Neural progenitor cell (in vitro differentiated cells): ENCODE measurements at regions not wholly inside any gene's neighbourhood (a gene's known extent, or its start where the extent isn't known, plus 50 kb on each side); places are given as distances from the start of the nearest gene placed in this dataset.

Experiments
- EZH2 ChIP-seq: fragments of 200-600 bp; sonication (generic); IDR thresholded peaks from 2 replicates; pipeline ENCODE4 v1.6.1; 2017; ENCODE audit warnings: antibody characterized with exemption, mild to moderate bottlenecking, moderate library complexity
- EZH2phosphoT487 ChIP-seq: fragments of 200-600 bp; sonication (generic); IDR thresholded peaks from 2 replicates; pipeline ENCODE4 v1.6.1; 2017; ENCODE audit warnings: antibody characterized with exemption
- TF ChIP-seq, protein P1 (sequence below): fragments of 200-600 bp; sonication (generic); IDR thresholded peaks from 2 replicates; pipeline ENCODE4 v1.5.1; 2017; ENCODE audit warnings: antibody characterized with exemption, mild to moderate bottlenecking

DNA sequence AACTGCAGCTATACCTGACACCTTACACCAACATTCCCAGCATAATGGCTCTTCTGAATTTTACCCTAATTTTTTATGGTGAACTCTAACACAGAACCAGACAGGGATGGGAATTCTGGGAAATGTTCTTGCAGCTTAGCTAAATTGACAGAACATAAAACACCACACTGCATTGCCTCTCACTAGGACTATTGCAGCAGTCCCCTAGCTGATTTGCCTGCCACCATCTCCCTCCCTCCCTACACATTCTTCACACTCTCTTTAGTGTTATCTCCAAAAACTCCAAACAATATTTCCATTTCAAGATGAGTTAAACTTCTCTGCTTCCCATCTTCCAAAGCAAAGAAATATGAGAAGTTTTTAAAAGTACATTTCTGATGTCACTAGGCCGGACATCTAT lies 733.9 kb upstream of the INTU start:
- TF ChIP-seq, protein P1, sequence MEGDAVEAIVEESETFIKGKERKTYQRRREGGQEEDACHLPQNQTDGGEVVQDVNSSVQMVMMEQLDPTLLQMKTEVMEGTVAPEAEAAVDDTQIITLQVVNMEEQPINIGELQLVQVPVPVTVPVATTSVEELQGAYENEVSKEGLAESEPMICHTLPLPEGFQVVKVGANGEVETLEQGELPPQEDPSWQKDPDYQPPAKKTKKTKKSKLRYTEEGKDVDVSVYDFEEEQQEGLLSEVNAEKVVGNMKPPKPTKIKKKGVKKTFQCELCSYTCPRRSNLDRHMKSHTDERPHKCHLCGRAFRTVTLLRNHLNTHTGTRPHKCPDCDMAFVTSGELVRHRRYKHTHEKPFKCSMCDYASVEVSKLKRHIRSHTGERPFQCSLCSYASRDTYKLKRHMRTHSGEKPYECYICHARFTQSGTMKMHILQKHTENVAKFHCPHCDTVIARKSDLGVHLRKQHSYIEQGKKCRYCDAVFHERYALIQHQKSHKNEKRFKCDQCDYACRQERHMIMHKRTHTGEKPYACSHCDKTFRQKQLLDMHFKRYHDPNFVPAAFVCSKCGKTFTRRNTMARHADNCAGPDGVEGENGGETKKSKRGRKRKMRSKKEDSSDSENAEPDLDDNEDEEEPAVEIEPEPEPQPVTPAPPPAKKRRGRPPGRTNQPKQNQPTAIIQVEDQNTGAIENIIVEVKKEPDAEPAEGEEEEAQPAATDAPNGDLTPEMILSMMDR, result no peak
- TF ChIP-seq EZH2 (no peak), EZH2phosphoT487 (no peak)
